ENCODE measurements at regions not wholly inside any gene's neighbourhood (a gene's known extent, or its start where the extent isn't known, plus 50 kb on each side); places are given as distances from the start of the nearest gene placed in this dataset.
"Not testable (repeated sequence)": the region's sequence is repeated elsewhere in the genome, so short reads cannot be mapped to it uniquely, and the experiment has no call there.

DNA sequence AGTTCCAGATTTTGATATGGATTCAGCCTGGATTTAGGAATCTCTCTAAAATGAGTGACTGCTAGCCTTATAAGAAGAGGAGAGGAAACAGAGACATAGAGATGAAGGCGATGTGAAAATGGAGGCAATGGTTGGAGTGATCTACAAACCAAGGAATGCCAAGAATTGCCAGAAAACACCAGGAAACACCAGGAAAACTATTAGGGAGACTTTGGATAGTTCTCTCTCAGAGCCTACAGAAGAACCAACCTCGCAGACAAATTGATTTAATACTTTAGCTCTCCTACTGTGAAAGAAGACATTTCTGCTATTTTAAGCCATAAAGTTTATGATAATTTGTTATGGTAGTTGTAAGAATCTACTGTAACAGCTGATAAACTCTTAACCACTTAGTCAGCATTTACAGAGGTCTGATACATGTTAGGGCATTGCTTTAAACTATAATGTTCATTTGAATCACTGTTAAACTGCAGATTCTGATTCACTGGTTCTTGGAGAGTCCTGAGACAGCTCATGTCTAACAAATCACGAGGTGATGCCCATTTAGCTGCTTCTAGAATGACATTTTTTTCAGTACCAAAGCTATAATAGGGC lies 1702.6 kb upstream of the LRRTM1 start:
- POLR2A ChIA-PET: no interaction called here
- no peaks in the 10 kb centered on the region for H3K4me1 ChIP-seq (ENCODE audit: insufficient read depth, low read length)
- intact Hi-C loops (cut with DNase I, micrococcal nuclease): no loop called here

GRCh38 chr2:82005889-82006288 lies 1701.3 kb upstream of the LRRTM1 start:
- H3K4me1 ChIP-seq (ENCODE audit: insufficient read depth, low read length); H3K27me3 Mint-ChIP-seq; ATAC-seq (ENCODE audit: poor library complexity); intact Hi-C loops (cut with DNase I, micrococcal nuclease); H3K4me3 ChIP-seq (ENCODE audit: low read length); H3K27me3 ChIP-seq (ENCODE audit: control insufficient read depth in 1 of 2, insufficient read depth in 2 of 2, low read length in 2 of 2); POLR2A ChIA-PET; H3K27ac Mint-ChIP-seq; H3K36me3 ChIP-seq (ENCODE audit: insufficient read depth, low read length); H3K4me3 Mint-ChIP-seq; H3K9me3 ChIP-seq (ENCODE audit: control insufficient read depth in 1 of 2, insufficient read depth in 1 of 2, low read length in 2 of 2); H3K4me1 Mint-ChIP-seq (ENCODE audit: low read depth); H3K27ac ChIP-seq (ENCODE audit: low read depth in 1 of 2, low read length in 2 of 2); DNase-seq; CTCF ChIA-PET; H3K36me3 Mint-ChIP-seq (ENCODE audit: low read depth): not testable (repeated sequence)
- H3K9me3 Mint-ChIP-seq: peaks cover 14% of the 10 kb centered on the region

More for the DNA sequence above, 1702.6 kb upstream of the LRRTM1 start:
- DNase-seq: no peak
- Mint-ChIP-seq H3K4me3 (no peak overlapping the region), H3K36me3 (ENCODE audit: low read depth) (no peaks in the 10 kb centered on the region), H3K27ac (no peak overlapping the region), H3K27me3 (no peaks in the 10 kb centered on the region), H3K4me1 (ENCODE audit: low read depth) (no peaks in the 10 kb centered on the region), H3K9me3 (peaks cover 12% of the 10 kb centered on the region)
- H3K4me3 ChIP-seq (ENCODE audit: low read length): no peak overlapping the region
- H3K27me3 ChIP-seq (ENCODE audit: control insufficient read depth in 1 of 2, insufficient read depth in 2 of 2, low read length in 2 of 2): no peaks in the 10 kb centered on the region
- no peak for TF ChIP-seq CTCF (IDR thresholded peaks at IDR 0.05)
- ATAC-seq (ENCODE audit: poor library complexity): no peak
- H3K9me3 ChIP-seq (ENCODE audit: control insufficient read depth in 1 of 2, insufficient read depth in 1 of 2, low read length in 2 of 2): peaks cover 0 to 6% of the 10 kb centered on the region in 2 experiments
- H3K27ac ChIP-seq (ENCODE audit: low read depth in 1 of 2, low read length in 2 of 2): no peak overlapping the region
- CTCF ChIA-PET: no interaction called here
- H3K36me3 ChIP-seq (ENCODE audit: insufficient read depth, low read length): no peaks in the 10 kb centered on the region

GRCh38 chr2:82001614-82002013 lies 1697.1 kb upstream of the LRRTM1 start:
- ATAC-seq (ENCODE audit: poor library complexity) (no peak), DNase-seq (no peak)
- Histone ChIP-seq H3K4me3 (ENCODE audit: low read length) (no peak overlapping the region), H3K4me1 (ENCODE audit: insufficient read depth, low read length) (no peaks in the 10 kb centered on the region), H3K9me3 (ENCODE audit: control insufficient read depth in 1 of 2, insufficient read depth in 1 of 2, low read length in 2 of 2) (peaks cover 0 to 5% of the 10 kb centered on the region in 2 experiments), H3K27me3 (ENCODE audit: control insufficient read depth in 1 of 2, insufficient read depth in 2 of 2, low read length in 2 of 2) (no peaks in the 10 kb centered on the region), H3K27ac (ENCODE audit: low read depth in 1 of 2, low read length in 2 of 2) (no peak overlapping the region), H3K36me3 (ENCODE audit: insufficient read depth, low read length) (no peaks in the 10 kb centered on the region)
- no peaks in the 10 kb centered on the region for H3K27me3 Mint-ChIP-seq
- TF ChIP-seq CTCF (IDR thresholded peaks at IDR 0.05): no peak
- peaks cover 14% of the 10 kb centered on the region for H3K9me3 Mint-ChIP-seq
- CTCF ChIA-PET: no interaction called here
- H3K4me1 Mint-ChIP-seq (ENCODE audit: low read depth): no peaks in the 10 kb centered on the region
- H3K4me3 Mint-ChIP-seq: no peak overlapping the region
- no peak overlapping the region for H3K27ac Mint-ChIP-seq
- no peaks in the 10 kb centered on the region for H3K36me3 Mint-ChIP-seq (ENCODE audit: low read depth)
- intact Hi-C loops (cut with DNase I, micrococcal nuclease): no loop called here
- POLR2A ChIA-PET: no interaction called here

- Histone ChIP-seq H3K9me3 (ENCODE audit: control insufficient read depth in 1 of 2, insufficient read depth in 1 of 2, low read length in 2 of 2) (peaks cover 0 to 5% of the 10 kb centered on the region in 2 experiments), H3K4me3 (ENCODE audit: low read length) (no peak overlapping the region), H3K4me1 (ENCODE audit: insufficient read depth, low read length) (no peaks in the 10 kb centered on the region), H3K27me3 (ENCODE audit: control insufficient read depth in 1 of 2, insufficient read depth in 2 of 2, low read length in 2 of 2) (no peaks in the 10 kb centered on the region), H3K36me3 (ENCODE audit: insufficient read depth, low read length) (no peaks in the 10 kb centered on the region), H3K27ac (ENCODE audit: low read depth in 1 of 2, low read length in 2 of 2) (no peak overlapping the region)
- no peaks in the 10 kb centered on the region for H3K27me3 Mint-ChIP-seq
- ChIA-PET POLR2A (no interaction called here), CTCF (no interaction called here)
- H3K36me3 Mint-ChIP-seq (ENCODE audit: low read depth): no peaks in the 10 kb centered on the region
- H3K4me3 Mint-ChIP-seq: no peak overlapping the region
- ATAC-seq (ENCODE audit: poor library complexity) (no peak), DNase-seq (no peak)
- H3K4me1 Mint-ChIP-seq (ENCODE audit: low read depth): no peaks in the 10 kb centered on the region
- intact Hi-C loops (cut with DNase I, micrococcal nuclease): no loop called here
- no peak for TF ChIP-seq CTCF (IDR thresholded peaks at IDR 0.05)
- peaks cover 18% of the 10 kb centered on the region for H3K9me3 Mint-ChIP-seq
- no peak overlapping the region for H3K27ac Mint-ChIP-seq
Observed at GRCh38 chr2:82000606-82001005, 1696.1 kb upstream of the LRRTM1 start.
